HG02870 (cell line): ENCODE measurements at regions not wholly inside any gene's neighbourhood (a gene's known extent, or its start where the extent isn't known, plus 50 kb on each side); places are given as distances from the start of the nearest gene placed in this dataset.

Experiments used
- ATAC-seq: cut with Tn5 transposase; IDR thresholded peaks from one replicate; pipeline ENCODE4 v1.9.1; 2021; ENCODE audit warnings: mild to moderate bottlenecking, moderate library complexity; ENCODE audit not compliant: unreplicated experiment

DNA sequence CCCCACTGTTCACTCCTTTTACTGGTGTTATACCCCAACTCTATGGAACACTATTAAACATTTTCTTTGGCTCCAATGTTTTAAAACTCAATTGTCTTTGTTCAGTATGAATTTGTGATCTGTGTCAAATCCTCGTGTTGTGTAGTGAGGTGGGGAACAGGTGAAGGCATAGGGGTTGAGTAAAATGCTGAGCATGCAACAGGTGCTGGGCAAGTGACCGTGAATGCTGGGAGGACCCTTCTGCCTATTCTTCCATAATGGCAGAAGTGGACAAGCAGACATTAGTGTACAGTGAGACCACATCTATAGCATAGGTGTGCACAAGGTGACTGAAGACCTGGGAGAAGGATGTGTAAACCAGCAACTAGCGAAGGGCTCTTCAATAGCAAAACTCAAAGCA is 1188.0 kb downstream of the UQCRFS1 start:
- no peak for ATAC-seq

DNA sequence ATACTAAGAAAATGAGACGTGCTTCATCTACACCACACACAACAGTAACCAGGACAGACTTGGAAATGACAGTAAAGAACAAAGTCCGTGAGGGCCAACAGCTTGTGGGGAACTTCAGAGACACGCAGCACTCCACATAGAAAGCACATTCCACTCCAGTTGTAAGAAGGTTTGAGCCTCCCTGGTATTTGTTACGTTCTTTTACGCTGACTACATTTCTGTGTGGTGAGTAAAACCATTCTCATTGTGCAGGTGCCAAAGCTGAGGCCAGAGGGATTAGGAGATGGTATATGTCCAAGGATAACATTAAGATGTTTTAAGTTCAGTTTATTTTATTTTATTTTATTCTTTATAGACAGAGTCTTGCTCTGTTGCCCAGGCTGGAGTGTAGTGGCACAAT is 1189.9 kb downstream of the UQCRFS1 start:
- no peak for ATAC-seq

DNA sequence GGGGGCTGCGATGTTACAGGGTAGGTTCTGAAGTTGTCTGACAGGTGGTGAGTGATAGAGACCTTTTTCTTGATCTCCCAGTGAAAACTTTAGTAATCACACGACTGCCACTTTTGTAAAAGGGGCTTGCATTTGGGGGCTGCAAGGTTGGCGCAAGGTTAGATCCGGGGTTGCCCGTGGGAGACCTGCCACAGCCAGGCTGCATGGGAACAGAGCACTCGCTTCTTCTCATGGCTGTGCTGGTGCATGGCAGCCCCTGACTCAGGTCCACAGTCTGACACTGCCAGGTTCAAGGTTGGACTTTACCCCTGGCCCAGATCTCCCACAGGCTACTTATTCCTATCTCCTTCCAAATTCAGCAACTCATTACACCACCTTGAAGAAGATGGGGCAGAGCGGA is 1190.4 kb downstream of the UQCRFS1 start:
- no peak for ATAC-seq

DNA sequence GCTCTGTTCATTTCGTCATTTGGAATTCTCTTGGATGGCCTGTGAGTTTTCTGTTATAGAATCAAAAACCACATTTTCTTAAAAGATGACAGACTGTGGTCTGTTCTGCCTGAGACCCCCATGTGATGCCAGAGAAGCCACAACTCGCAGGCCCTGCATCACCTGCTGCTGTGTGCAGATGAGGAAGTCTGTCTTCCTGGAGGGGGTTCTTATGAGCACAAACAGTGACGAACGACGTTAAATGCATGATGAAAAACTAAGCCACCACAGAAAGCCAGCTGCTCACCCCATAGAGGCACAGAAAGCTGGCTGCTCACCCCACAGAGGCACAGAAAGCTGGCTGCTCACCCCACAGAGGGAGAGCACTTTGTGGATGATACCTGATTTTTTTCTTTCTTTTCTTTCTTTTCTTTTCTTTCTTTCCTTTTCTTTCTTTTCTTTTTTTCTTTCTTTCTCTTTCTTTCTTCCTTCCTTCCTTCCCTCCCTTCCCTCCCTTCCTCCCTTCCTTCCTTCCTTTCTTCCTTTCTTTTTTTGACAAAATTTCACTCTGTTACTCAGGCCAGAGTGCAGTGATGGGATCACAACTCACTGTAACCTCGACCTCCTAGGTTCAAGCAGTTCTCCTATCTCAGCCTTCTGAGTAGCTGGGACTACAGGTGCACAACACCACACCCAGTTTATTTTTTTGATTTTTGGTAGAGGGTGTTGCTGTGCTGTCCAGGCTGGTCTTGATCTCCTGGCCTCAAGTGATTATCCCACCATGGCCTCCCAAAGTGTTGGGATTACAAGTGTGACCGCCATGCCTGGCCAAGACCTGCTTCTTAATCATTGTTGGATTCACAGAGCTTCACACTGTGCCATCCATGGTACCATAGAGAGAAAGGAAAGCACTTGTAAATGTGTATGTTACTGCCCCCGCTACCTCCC is 1191.4 kb downstream of the UQCRFS1 start:
- no peak for ATAC-seq

DNA sequence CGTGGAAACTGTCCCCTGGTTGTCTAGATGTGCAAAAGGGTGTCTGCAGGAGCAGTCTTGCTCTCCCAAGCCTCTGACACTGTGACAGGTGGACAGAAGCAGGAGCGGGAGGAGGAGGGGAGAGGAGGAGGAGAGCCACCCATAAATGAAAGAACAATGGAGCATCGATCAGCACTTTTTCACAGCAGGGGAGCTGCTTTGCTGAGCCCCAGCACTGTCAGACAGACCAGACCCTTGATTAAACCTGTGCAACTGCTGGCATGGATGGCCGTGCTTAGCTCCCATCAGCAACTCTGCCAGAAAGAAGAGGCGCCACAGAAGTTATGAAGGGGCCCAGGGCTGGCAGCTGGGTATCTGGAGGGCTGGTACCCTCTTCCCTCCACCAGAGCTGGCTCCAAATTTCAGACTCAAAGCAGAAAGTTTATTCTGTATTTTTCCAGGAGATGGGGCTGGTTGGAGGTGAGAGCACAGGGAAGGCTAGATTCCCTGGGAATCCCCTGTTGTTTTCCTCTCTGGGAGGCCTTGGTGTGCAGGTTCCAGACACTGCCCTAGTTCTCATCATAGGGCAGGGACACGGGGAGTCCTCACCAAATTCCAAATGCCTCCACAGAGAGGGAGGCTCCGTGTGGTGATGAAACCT is 1192.2 kb downstream of the UQCRFS1 start:
- no peak for ATAC-seq

DNA sequence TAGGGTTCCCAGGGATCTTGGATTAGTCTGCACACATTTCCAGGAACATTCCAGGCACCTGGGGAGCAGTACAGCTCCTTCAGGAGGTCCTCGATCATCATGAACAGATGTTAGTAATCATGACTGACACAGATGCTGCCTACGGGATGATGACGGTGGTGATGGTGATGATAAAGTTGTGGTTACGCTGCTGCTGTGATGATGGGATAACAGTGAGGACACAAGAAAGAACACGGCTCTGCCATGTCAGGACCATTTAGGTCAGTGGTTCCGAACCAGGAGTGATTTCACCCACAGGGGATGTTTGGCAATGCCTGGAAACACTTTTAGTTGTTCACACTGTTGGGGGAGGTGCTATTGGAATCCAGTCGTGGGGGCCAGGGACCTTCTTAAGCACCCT is 1193.0 kb downstream of the UQCRFS1 start:
- no peak for ATAC-seq

DNA sequence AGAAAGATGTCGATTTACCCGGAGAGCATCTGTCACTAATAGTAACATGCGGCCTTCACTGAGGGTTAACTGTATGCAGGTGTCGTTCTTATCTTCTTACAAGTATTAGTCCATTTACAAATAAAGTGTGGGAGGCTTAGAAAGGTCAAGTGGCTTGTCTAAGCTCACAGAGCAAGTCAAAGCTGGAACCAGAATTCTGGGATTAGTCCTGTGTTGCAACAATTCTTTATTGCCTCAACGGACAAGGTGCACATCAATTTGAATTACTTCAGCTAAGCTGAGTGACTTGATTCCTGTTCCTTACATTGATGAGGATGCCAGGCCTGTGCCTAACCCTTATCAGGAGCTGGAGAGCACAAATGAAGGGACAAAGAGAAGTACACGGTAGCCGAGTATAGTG is 1193.6 kb downstream of the UQCRFS1 start:
- no peak for ATAC-seq

DNA sequence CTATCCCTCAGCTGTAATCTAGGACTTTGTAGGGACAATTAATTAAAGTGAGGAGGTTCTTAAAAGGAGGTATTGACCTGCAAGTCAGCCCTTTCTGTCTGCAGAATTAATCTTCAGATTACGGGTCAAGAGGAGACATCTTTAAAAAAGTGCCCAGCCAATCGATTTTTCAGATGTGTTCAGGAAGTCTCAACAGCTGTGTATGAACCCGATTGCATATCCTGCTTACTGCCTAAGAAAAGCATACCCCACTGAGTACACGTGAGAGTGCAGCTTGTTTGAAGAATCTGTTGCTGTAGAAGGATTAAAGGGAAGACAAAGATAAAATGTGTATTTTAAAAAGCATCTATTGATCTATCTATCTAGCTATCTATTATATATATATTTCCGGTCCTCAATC is 1194.5 kb downstream of the UQCRFS1 start:
- no peak for ATAC-seq

DNA sequence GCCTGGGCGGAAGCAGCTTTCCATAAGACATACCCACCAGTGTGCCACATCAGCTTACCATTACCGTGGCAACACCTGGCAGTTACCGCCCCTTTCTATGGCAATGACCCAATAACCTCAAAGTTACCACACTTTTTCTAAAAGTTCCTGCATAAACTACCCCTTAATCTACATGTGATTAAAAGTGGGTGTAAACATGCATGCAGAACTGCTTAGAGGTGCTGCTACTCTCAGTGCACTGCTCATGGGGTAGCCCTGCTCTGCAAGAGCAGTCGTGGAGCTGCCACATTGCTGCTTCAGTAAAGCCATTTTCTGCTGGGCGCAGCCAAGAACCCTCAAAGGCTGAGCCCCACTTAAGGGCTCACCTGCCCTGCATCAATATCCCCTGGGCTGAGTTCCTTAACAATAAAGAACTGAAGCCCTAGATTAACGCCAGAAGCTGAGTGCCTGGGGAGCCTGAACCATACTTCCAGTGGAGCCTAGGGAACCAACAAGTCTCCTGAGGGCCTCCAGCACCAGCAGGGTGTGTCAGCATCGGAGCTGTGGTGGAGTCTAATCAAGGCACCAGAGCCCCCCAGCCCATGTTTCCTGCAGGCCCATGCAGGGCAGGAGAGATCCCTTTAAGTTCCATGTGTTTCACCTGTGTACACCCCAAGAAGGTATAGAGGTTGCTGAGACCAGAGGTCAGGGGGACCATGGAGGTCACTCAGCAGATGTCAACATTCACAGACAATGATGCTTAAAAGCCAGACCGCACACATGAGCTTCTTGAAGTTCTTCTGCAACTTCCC is 1198.1 kb downstream of the UQCRFS1 start:
- ATAC-seq = no peak

DNA sequence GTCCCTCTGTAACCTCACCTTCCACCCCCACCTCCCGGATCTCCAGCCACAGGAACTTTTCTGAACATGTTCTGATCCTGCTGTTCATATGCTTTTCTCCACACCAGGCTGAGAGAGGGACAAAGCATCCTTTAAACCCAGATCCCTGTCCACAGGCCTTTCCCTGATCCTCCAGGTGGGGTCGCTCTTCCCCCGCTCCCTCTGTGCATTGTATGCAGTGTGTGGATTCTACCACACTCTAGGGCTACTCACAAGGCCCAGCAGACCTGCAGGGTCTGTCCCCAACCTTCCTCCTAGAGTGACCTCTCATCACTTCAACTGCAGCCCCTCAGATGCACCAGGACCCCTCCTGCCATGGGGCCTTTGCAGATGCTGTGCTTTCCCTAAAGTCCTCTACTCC is 1200.6 kb downstream of the UQCRFS1 start:
- ATAC-seq = no peak

DNA sequence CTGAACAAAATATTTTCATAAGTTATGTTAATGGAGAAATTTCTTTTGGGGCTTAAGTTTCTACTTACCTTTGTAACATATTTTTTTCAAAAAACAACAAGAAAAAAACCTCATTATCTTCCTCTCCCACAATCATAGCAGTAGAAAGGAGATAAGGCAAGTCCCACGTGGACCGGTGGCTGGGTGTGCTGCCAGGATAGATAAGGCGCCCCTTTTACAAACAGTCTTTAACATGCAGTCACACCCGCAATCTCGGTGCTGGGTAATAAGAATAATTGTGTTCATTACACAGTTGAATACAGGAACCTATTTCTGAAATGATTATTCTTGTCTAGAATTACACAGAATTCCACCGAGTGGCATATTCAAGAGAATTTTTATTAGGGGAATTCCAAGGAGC is 1202.3 kb downstream of the UQCRFS1 start:
- no peak for ATAC-seq

DNA sequence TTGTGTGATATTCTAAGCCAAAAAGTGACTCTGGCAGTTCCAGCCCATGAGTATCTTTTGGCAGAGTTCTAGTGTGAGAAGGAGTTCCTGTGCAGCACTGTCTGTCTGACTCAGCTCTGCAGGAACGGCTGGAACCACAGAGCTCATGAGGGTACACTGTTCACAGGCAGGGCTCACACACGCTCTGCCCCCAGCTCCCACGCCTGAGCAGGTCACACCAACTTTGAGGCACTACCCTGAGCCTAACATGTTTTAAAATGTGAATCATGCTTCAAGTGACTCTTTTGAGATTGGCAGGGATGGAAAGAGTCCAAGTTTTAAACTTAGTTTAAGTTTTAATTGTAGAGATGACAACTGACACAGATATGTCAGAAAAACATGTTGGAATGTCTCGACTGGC is 1203.3 kb downstream of the UQCRFS1 start:
- ATAC-seq = no peak

DNA sequence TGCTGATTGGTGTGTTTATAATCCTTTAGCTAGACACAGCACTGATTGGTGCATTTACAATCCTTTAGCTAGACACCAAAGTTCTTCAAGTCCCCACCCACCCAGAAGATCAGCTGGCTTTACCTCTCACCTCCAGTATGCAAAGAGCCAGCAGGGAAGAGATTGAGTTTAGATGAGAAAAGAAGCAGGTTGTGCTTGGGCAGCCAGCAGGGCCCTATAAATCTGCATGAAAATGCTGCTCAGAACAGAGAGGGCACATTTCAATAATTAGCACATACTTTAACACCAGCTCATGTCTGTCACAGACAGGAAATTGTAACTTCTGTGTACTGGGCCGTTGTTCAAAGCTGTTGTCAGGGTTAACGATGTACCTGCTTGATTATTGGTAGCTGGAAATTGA is 1204.3 kb downstream of the UQCRFS1 start:
- ATAC-seq = no peak

DNA sequence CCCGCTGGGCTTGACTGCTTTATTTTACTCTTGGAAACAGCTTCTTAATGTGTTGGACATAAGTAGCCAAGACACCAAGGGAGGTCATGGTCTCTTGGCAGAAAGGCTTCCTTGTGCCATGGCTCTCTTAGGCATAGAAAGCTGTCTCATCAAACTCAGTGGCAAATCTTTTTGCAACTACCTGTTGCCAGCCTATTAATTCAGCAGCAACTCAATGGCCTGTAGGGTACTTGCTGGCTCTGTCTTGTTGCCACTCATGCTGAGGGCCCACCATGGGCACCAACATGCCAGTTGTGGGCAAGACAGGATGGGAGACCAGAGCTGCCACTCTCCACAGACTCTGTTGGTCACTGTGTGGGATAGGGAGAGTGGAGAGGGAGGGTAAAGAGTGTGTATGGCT is 1209.4 kb downstream of the UQCRFS1 start:
- ATAC-seq = no peak

DNA sequence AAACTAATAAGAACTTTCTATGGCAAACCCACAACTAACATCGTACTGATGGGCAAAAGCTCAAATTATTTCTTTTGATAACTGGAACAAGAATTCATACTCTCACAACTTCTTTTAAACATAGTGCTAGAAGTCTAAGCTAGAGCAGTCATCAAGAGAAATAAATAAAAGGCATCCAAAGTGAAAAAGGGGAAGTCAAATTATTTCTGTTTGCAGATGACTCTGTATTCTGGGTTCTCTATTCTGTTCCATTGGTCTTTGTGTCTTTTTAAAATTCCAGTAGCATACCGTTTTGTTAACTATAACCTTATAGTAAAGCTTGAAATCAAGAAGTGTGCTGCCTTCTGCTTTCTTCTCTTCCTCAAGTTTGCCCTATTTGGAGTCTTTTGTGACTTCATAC is 1215.9 kb downstream of the UQCRFS1 start:
- no peak for ATAC-seq

DNA sequence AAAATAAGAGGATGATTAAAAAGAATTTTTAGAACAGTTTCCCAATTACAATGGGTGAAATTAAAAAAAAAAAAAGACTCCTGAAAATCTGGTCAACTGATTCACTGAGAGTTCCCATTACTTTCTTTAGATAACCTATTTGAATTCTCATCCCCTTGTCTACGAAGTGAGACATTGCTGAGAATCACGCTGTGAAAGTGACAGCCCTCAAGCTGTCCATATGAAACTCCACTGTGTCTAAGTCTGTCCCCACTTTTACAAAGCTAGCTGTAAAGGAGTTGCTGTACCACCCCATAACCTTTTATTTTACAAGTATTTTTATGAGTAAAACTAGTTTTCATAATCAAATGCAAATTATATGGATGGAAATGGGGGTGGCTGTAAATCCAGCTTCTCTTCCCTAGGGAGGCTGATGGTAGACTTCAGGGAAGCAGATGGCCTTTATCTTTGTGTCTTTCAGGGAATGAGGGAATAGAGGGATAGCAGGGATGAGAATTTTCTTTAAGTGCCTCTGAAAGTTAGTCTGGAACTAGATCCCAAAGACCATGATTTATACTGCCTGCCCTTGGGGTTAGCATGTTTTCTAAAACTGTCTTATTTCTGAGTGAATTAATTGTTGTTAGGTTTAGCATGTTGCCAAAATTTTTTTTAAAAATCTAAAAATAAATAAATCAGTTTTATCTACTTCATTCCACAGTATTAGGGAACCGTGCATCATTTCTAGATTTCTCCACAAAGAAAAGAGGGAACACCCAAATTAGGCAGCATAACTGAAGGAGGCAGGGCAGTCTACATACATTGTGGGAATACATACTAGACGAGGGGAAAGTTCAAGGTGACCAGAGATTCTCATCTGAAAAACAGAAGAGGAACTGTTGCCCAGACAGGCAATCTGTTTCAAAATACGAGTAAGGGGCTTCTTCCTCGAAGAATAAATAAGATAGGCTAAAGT is 1219.1 kb downstream of the UQCRFS1 start:
- ATAC-seq = no peak

DNA sequence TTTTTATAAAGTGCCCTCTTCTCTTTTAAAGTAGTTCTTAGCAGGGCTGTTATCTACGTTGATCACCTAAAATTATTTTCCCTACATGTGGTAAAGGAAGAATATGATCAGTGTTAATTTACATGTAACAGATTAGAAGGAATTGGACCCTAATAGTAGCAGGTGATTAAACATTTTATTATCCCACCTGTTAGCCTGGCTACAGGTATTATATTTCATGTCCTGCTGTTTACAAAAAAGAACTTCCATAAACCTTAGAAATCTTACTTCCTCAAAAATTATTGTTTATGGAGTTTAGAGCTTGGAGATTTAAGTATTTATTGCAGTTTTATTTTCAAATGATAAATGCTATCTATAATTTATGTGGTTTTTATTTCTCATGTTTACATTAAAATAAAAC is 1226.7 kb downstream of the UQCRFS1 start:
- no peak for ATAC-seq

DNA sequence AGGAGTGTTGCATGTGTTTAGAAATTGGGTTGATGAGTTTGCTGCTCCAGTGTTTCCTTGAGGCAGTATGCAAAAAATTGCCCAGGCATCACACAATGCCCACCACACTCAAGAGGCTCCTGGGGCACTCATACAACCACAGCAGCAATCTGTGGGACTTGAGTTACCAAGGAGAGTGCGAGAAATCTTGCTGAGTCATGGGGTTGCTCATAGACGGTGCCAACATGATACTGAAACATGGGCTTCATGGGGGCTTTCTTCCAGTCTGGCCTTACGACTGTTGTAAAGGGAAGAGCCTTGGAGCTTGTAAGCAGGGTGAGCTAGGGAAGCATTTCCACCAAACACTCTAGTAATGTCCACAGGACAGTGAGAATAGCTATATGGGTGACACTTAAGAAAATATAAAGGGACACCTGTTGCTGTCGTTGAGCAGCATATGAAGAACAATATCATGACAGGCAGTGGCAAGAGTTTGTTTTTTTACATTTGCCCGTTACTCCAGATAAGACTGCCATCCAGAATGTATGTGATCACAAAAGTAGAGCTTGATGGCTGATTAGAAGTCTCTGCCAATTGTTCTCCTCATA is 1237.4 kb downstream of the UQCRFS1 start:
- ATAC-seq = no peak

DNA sequence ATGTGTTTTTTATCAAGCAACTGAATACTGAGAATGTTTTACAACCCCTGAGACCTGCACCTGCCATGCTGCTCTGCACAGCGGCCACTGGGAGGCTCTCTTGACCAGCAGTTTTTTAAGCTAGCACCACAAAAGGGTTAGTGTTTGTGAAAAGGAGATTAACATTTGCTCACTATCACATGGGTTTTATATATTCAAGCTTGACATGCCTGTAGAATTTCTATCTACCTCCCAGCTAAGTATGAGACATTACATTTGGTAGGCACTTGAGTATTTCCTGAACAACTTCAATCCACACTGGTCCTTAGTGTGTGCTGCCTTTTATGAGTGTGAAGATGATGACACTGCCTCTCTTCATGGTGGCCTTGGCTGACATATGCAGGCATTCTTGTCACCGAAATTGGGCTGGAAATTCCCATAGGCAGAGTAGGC is 1238.9 kb downstream of the UQCRFS1 start:
- no peak for ATAC-seq
